ENCODE measurements at regions not wholly inside any gene's neighbourhood (a gene's known extent, or its start where the extent isn't known, plus 50 kb on each side); places are given as distances from the start of the nearest gene placed in this dataset.

GRCh38 chr9:88326936-88327335, 61.3 kb upstream of the SPIN1 start:
- ATAC-seq (ENCODE audit: low read depth in 2 of 2) (no peak), DNase-seq (no peak)
- Mint-ChIP-seq H3K4me1 (peaks cover 15 to 32% (median 23%) of the 10 kb centered on the region in 4 donors), H3K9me3 (peaks cover 0 to 2% (median 0%) of the 10 kb centered on the region in 7 donors), H3K36me3 (no peaks in the 10 kb centered on the region), H3K27me3 (peaks cover 15% of the 10 kb centered on the region), H3K4me3 (no peak overlapping the region), H3K27ac (peak overlapping the region in 1 of 3 donors; percentile 62)
- Histone ChIP-seq H3K27ac (ENCODE audit: insufficient read depth, low read length, poor library complexity, severe bottlenecking) (no peak overlapping the region), H3K4me1 (ENCODE audit: control insufficient read depth, insufficient read depth, low read length, poor library complexity, severe bottlenecking) (peaks cover 16% of the 10 kb centered on the region), H3K9me3 (ENCODE audit: control insufficient read depth in 2 of 2, low read length in 2 of 2) (no peaks in the 10 kb centered on the region), H3K4me3 (ENCODE audit: low read depth, low read length) (no peak overlapping the region), H3K36me3 (ENCODE audit: control insufficient read depth, insufficient read depth, low read length) (no peaks in the 10 kb centered on the region), H3K27me3 (ENCODE audit: control insufficient read depth, insufficient read depth, low read length) (no peaks in the 10 kb centered on the region)

GRCh38 chr9:88326015-88326414, 62.2 kb upstream of the SPIN1 start:
- Histone ChIP-seq H3K4me3 (ENCODE audit: low read depth, low read length) (no peak overlapping the region), H3K27ac (ENCODE audit: insufficient read depth, low read length, poor library complexity, severe bottlenecking) (no peak overlapping the region), H3K4me1 (ENCODE audit: control insufficient read depth, insufficient read depth, low read length, poor library complexity, severe bottlenecking) (peaks cover 16% of the 10 kb centered on the region), H3K27me3 (ENCODE audit: control insufficient read depth, insufficient read depth, low read length) (no peaks in the 10 kb centered on the region), H3K36me3 (ENCODE audit: control insufficient read depth, insufficient read depth, low read length) (no peaks in the 10 kb centered on the region), H3K9me3 (ENCODE audit: control insufficient read depth in 2 of 2, low read length in 2 of 2) (no peaks in the 10 kb centered on the region)
- no peak for ATAC-seq (ENCODE audit: low read depth in 2 of 2)
- Mint-ChIP-seq H3K36me3 (no peaks in the 10 kb centered on the region), H3K27ac (no peak overlapping the region), H3K4me3 (no peak overlapping the region), H3K9me3 (peaks cover 0 to 2% (median 0%) of the 10 kb centered on the region in 7 donors), H3K27me3 (peaks cover 15% of the 10 kb centered on the region), H3K4me1 (peaks cover 15 to 38% (median 27%) of the 10 kb centered on the region in 4 donors)
- no peak for DNase-seq

GRCh38 chr9:88322906-88323566, 65.2 kb upstream of the SPIN1 start:
- Mint-ChIP-seq H3K4me3 (peak overlapping the region in 3 of 4 donors; percentile 39 to 80 (median 69)), H3K27ac (peak overlapping the region; percentile 65 to 75 (median 74)), H3K27me3 (peaks cover 15% of the 10 kb centered on the region), H3K9me3 (peaks cover 0 to 2% (median 0%) of the 10 kb centered on the region in 7 donors), H3K4me1 (peaks cover 15 to 39% (median 27%) of the 10 kb centered on the region in 4 donors), H3K36me3 (no peaks in the 10 kb centered on the region)
- H3K4me3 ChIP-seq (ENCODE audit: low read depth, low read length), result peak overlapping the region; percentile 59
- H3K27ac ChIP-seq (ENCODE audit: insufficient read depth, low read length, poor library complexity, severe bottlenecking), result peak overlapping the region; percentile 18
- ATAC-seq (ENCODE audit: low read depth in 2 of 2), result peak; percentile 98 to 99
- H3K36me3 ChIP-seq (ENCODE audit: control insufficient read depth, insufficient read depth, low read length), result no peaks in the 10 kb centered on the region
- H3K9me3 ChIP-seq (ENCODE audit: control insufficient read depth in 2 of 2, low read length in 2 of 2), result no peaks in the 10 kb centered on the region
- H3K4me1 ChIP-seq (ENCODE audit: control insufficient read depth, insufficient read depth, low read length, poor library complexity, severe bottlenecking), result peaks cover 16% of the 10 kb centered on the region
- no peaks in the 10 kb centered on the region for H3K27me3 ChIP-seq (ENCODE audit: control insufficient read depth, insufficient read depth, low read length)
- DNase-seq, result peak; percentile 7 to 88 (median 73)

- no peaks in the 10 kb centered on the region for H3K9me3 ChIP-seq (ENCODE audit: control insufficient read depth in 2 of 2, low read length in 2 of 2)
- peaks cover 0 to 2% (median 0%) of the 10 kb centered on the region in 7 donors for H3K9me3 Mint-ChIP-seq
- H3K36me3 ChIP-seq (ENCODE audit: control insufficient read depth, insufficient read depth, low read length), result no peaks in the 10 kb centered on the region
- H3K4me1 ChIP-seq (ENCODE audit: control insufficient read depth, insufficient read depth, low read length, poor library complexity, severe bottlenecking), result peaks cover 16% of the 10 kb centered on the region
- peak overlapping the region in 1 of 3 donors; percentile 51 for H3K27ac Mint-ChIP-seq
- H3K4me1 Mint-ChIP-seq, result peaks cover 15 to 39% (median 27%) of the 10 kb centered on the region in 4 donors
- no peak overlapping the region for H3K4me3 ChIP-seq (ENCODE audit: low read depth, low read length)
- H3K4me3 Mint-ChIP-seq, result peak overlapping the region in 2 of 4 donors; percentile 36
- H3K27me3 ChIP-seq (ENCODE audit: control insufficient read depth, insufficient read depth, low read length), result no peaks in the 10 kb centered on the region
- DNase-seq, result no peak
- no peak overlapping the region for H3K27ac ChIP-seq (ENCODE audit: insufficient read depth, low read length, poor library complexity, severe bottlenecking)
- H3K27me3 Mint-ChIP-seq, result peaks cover 15% of the 10 kb centered on the region
- no peaks in the 10 kb centered on the region for H3K36me3 Mint-ChIP-seq
- no peak for ATAC-seq (ENCODE audit: low read depth in 2 of 2)
Measured at GRCh38 chr9:88321764-88322163, 66.5 kb upstream of the SPIN1 start.

GRCh38 chr9:88320748-88321415, 67.4 kb upstream of the SPIN1 start:
- no peaks in the 10 kb centered on the region for H3K36me3 Mint-ChIP-seq
- H3K27me3 Mint-ChIP-seq, result peaks cover 9% of the 10 kb centered on the region
- H3K9me3 Mint-ChIP-seq, result peaks cover 0 to 2% (median 0%) of the 10 kb centered on the region in 7 donors
- Histone ChIP-seq H3K4me1 (ENCODE audit: control insufficient read depth, insufficient read depth, low read length, poor library complexity, severe bottlenecking) (peaks cover 16% of the 10 kb centered on the region), H3K36me3 (ENCODE audit: control insufficient read depth, insufficient read depth, low read length) (no peaks in the 10 kb centered on the region), H3K27me3 (ENCODE audit: control insufficient read depth, insufficient read depth, low read length) (no peaks in the 10 kb centered on the region), H3K27ac (ENCODE audit: insufficient read depth, low read length, poor library complexity, severe bottlenecking) (no peak overlapping the region), H3K4me3 (ENCODE audit: low read depth, low read length) (no peak overlapping the region), H3K9me3 (ENCODE audit: control insufficient read depth in 2 of 2, low read length in 2 of 2) (no peaks in the 10 kb centered on the region)
- H3K4me3 Mint-ChIP-seq, result no peak overlapping the region
- DNase-seq, result no peak
- H3K4me1 Mint-ChIP-seq, result peaks cover 15 to 39% (median 25%) of the 10 kb centered on the region in 4 donors
- peak overlapping the region in 1 of 3 donors; percentile 39 for H3K27ac Mint-ChIP-seq
- ATAC-seq (ENCODE audit: low read depth in 2 of 2), result no peak

- no peak for ATAC-seq (ENCODE audit: low read depth in 2 of 2)
Measured at GRCh38 chr9:88319936-88320747, 68.1 kb upstream of the SPIN1 start.

GRCh38 chr9:88313364-88314220, 74.7 kb upstream of the SPIN1 start:
- no peak overlapping the region for H3K27ac ChIP-seq (ENCODE audit: insufficient read depth, low read length, poor library complexity, severe bottlenecking)
- peak overlapping the region in 2 of 3 donors; percentile 27 to 29 for H3K27ac Mint-ChIP-seq
- H3K4me3 Mint-ChIP-seq, result peak overlapping the region; percentile 17 to 74 (median 44)
- H3K27me3 Mint-ChIP-seq, result peaks cover 17% of the 10 kb centered on the region
- H3K4me1 Mint-ChIP-seq, result peaks cover 0 to 29% (median 21%) of the 10 kb centered on the region in 4 donors
- ATAC-seq (ENCODE audit: low read depth in 2 of 2), result peak; percentile 36 to 43
- no peak overlapping the region for H3K4me3 ChIP-seq (ENCODE audit: low read depth, low read length)
- H3K9me3 ChIP-seq (ENCODE audit: control insufficient read depth in 2 of 2, low read length in 2 of 2), result no peaks in the 10 kb centered on the region
- H3K27me3 ChIP-seq (ENCODE audit: control insufficient read depth, insufficient read depth, low read length), result no peaks in the 10 kb centered on the region
- H3K36me3 Mint-ChIP-seq, result no peaks in the 10 kb centered on the region
- H3K4me1 ChIP-seq (ENCODE audit: control insufficient read depth, insufficient read depth, low read length, poor library complexity, severe bottlenecking), result peaks cover 21% of the 10 kb centered on the region
- DNase-seq, result peak in 1 of 3 donors; percentile 42
- H3K36me3 ChIP-seq (ENCODE audit: control insufficient read depth, insufficient read depth, low read length), result no peaks in the 10 kb centered on the region
- no peaks in the 10 kb centered on the region for H3K9me3 Mint-ChIP-seq

More at GRCh38 chr9:88319936-88320747, 68.1 kb upstream of the SPIN1 start:
- no peaks in the 10 kb centered on the region for H3K36me3 ChIP-seq (ENCODE audit: control insufficient read depth, insufficient read depth, low read length)
- H3K36me3 Mint-ChIP-seq, result no peaks in the 10 kb centered on the region
- H3K9me3 ChIP-seq (ENCODE audit: control insufficient read depth in 2 of 2, low read length in 2 of 2), result no peaks in the 10 kb centered on the region
- peaks cover 15 to 38% (median 25%) of the 10 kb centered on the region in 4 donors for H3K4me1 Mint-ChIP-seq
- peaks cover 16% of the 10 kb centered on the region for H3K4me1 ChIP-seq (ENCODE audit: control insufficient read depth, insufficient read depth, low read length, poor library complexity, severe bottlenecking)
- H3K9me3 Mint-ChIP-seq, result peaks cover 0 to 2% (median 0%) of the 10 kb centered on the region in 7 donors
- H3K27ac Mint-ChIP-seq, result peak overlapping the region in 1 of 3 donors; percentile 39
- no peak overlapping the region for H3K4me3 ChIP-seq (ENCODE audit: low read depth, low read length)
- H3K4me3 Mint-ChIP-seq, result no peak overlapping the region
- H3K27ac ChIP-seq (ENCODE audit: insufficient read depth, low read length, poor library complexity, severe bottlenecking), result no peak overlapping the region
- no peaks in the 10 kb centered on the region for H3K27me3 ChIP-seq (ENCODE audit: control insufficient read depth, insufficient read depth, low read length)
- peaks cover 2% of the 10 kb centered on the region for H3K27me3 Mint-ChIP-seq
- no peak for DNase-seq

Data from CD4-positive, CD25-positive, alpha-beta regulatory T cell (primary cell).